ENCODE measurements at regions not wholly inside any gene's neighbourhood (a gene's known extent, or its start where the extent isn't known, plus 50 kb on each side); places are given as distances from the start of the nearest gene placed in this dataset.

GRCh38 chr16:85390511-85391174 lies 222.5 kb upstream of the GSE1 start:
- Histone ChIP-seq H3K4me2 (ENCODE audit: low read depth, low read length, poor library complexity, severe bottlenecking) (no peak overlapping the region), H3K36me3 (ENCODE audit: insufficient read depth, low read length) (no peaks in the 10 kb centered on the region), H4K20me1 (ENCODE audit: insufficient read depth, low read length, poor library complexity, severe bottlenecking) (no peaks in the 10 kb centered on the region), H2AFZ (ENCODE audit: low read length) (no peak overlapping the region), H3K9me3 (ENCODE audit: insufficient read depth, low read depth, low read length) (no peaks in the 10 kb centered on the region), H3K4me1 (ENCODE audit: insufficient read depth, low read length, poor library complexity, severe bottlenecking) (no peaks in the 10 kb centered on the region), H3K27me3 (ENCODE audit: insufficient read depth, low read length, poor library complexity, severe bottlenecking) (no peaks in the 10 kb centered on the region), H3K4me3 (ENCODE audit: low read length, poor library complexity, severe bottlenecking) (no peak overlapping the region), H3F3A (ENCODE audit: low read depth) (no peaks in the 10 kb centered on the region), H3K79me2 (ENCODE audit: insufficient read depth, low read length) (no peaks in the 10 kb centered on the region), H3K9me2 (replicated peaks; ENCODE audit: low read depth, low read length) (no peaks in the 10 kb centered on the region), H3K9ac (ENCODE audit: low read depth, low read length, poor library complexity, severe bottlenecking) (no peak overlapping the region)
- TF ChIP-seq EZH2phosphoT487 (IDR thresholded peaks at IDR 0.05; ENCODE audit: borderline replicate concordance) = no peak

DNA sequence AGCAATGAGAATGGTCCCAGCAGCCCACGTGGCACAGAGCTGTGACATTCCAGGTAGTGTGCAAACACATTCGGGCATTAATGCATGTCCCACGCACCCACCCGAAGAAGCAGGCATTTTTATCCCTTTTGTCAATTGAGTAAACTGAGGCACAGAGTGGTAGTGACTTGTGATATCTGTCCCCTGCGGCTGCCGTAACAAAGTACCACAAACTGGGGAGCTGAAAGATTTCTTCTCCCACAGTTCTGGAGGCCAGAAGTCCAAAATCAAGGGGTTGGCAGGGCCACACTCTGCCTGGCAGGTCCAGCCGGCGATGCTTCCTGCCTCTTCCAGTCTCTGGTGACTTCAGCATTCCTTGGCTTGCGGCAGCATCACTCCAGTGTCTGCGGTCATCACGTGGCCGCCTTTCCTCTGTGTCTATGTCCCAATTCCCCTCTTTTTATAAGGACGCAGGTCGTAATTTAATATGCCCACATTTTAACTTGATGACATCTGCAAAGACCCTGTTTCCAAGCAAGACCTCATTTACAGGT lies 221.9 kb upstream of the GSE1 start:
- no peaks in the 10 kb centered on the region for H3K36me3 ChIP-seq (ENCODE audit: insufficient read depth, low read length)
- no peak overlapping the region for H3K4me3 ChIP-seq (ENCODE audit: low read length, poor library complexity, severe bottlenecking)
- H2AFZ ChIP-seq (ENCODE audit: low read length) = no peak overlapping the region
- no peaks in the 10 kb centered on the region for H3K27me3 ChIP-seq (ENCODE audit: insufficient read depth, low read length, poor library complexity, severe bottlenecking)
- H3K9me3 ChIP-seq (ENCODE audit: insufficient read depth, low read depth, low read length) = no peaks in the 10 kb centered on the region
- no peak for TF ChIP-seq EZH2phosphoT487 (IDR thresholded peaks at IDR 0.05; ENCODE audit: borderline replicate concordance)
- TF ChIP-seq, protein P1, sequence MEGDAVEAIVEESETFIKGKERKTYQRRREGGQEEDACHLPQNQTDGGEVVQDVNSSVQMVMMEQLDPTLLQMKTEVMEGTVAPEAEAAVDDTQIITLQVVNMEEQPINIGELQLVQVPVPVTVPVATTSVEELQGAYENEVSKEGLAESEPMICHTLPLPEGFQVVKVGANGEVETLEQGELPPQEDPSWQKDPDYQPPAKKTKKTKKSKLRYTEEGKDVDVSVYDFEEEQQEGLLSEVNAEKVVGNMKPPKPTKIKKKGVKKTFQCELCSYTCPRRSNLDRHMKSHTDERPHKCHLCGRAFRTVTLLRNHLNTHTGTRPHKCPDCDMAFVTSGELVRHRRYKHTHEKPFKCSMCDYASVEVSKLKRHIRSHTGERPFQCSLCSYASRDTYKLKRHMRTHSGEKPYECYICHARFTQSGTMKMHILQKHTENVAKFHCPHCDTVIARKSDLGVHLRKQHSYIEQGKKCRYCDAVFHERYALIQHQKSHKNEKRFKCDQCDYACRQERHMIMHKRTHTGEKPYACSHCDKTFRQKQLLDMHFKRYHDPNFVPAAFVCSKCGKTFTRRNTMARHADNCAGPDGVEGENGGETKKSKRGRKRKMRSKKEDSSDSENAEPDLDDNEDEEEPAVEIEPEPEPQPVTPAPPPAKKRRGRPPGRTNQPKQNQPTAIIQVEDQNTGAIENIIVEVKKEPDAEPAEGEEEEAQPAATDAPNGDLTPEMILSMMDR (conservative IDR thresholded peaks at IDR 0.05; ENCODE audit: low read length) = no peak
- H3F3A ChIP-seq (ENCODE audit: low read depth) = no peaks in the 10 kb centered on the region
- no peaks in the 10 kb centered on the region for H3K9me2 ChIP-seq (replicated peaks; ENCODE audit: low read depth, low read length)
- no peak overlapping the region for H3K9ac ChIP-seq (ENCODE audit: low read depth, low read length, poor library complexity, severe bottlenecking)
- H4K20me1 ChIP-seq (ENCODE audit: insufficient read depth, low read length, poor library complexity, severe bottlenecking) = no peaks in the 10 kb centered on the region
- no peak overlapping the region for H3K4me2 ChIP-seq (ENCODE audit: low read depth, low read length, poor library complexity, severe bottlenecking)
- H3K4me1 ChIP-seq (ENCODE audit: insufficient read depth, low read length, poor library complexity, severe bottlenecking) = peaks cover 5% of the 10 kb centered on the region
- no peaks in the 10 kb centered on the region for H3K79me2 ChIP-seq (ENCODE audit: insufficient read depth, low read length)

GRCh38 chr16:85391769-85392583 lies 221.1 kb upstream of the GSE1 start:
- Histone ChIP-seq H3K27me3 (ENCODE audit: insufficient read depth, low read length, poor library complexity, severe bottlenecking) (no peaks in the 10 kb centered on the region), H3K4me3 (ENCODE audit: low read length, poor library complexity, severe bottlenecking) (no peak overlapping the region), H3K4me2 (ENCODE audit: low read depth, low read length, poor library complexity, severe bottlenecking) (no peak overlapping the region), H3K4me1 (ENCODE audit: insufficient read depth, low read length, poor library complexity, severe bottlenecking) (peaks cover 11% of the 10 kb centered on the region), H3K79me2 (ENCODE audit: insufficient read depth, low read length) (no peaks in the 10 kb centered on the region), H3K36me3 (ENCODE audit: insufficient read depth, low read length) (no peaks in the 10 kb centered on the region), H3K9me2 (replicated peaks; ENCODE audit: low read depth, low read length) (no peaks in the 10 kb centered on the region), H4K20me1 (ENCODE audit: insufficient read depth, low read length, poor library complexity, severe bottlenecking) (no peaks in the 10 kb centered on the region), H3F3A (ENCODE audit: low read depth) (no peaks in the 10 kb centered on the region), H2AFZ (ENCODE audit: low read length) (no peak overlapping the region), H3K9ac (ENCODE audit: low read depth, low read length, poor library complexity, severe bottlenecking) (no peak overlapping the region), H3K9me3 (ENCODE audit: insufficient read depth, low read depth, low read length) (no peaks in the 10 kb centered on the region)
- TF ChIP-seq, protein P1 (conservative IDR thresholded peaks at IDR 0.05; ENCODE audit: low read length) = no peak; the same call in 1 of the 2 replicates
- TF ChIP-seq EZH2phosphoT487 (IDR thresholded peaks at IDR 0.05; ENCODE audit: borderline replicate concordance) = no peak

All from Loucy (cell line).